Neural cell (in vitro differentiated cells): ENCODE measurements at regions not wholly inside any gene's neighbourhood (a gene's known extent, or its start where the extent isn't known, plus 50 kb on each side); places are given as distances from the start of the nearest gene placed in this dataset.
"Not testable (repeated sequence)": the region's sequence is repeated elsewhere in the genome, so short reads cannot be mapped to it uniquely, and the experiment has no call there.

Experiments used
- H2AFZ ChIP-seq: fragments of 200-600, 300-800 bp; sonication (generic), shearing (Covaris generic); 2 replicates; pipeline ENCODE4 v1.6.0; 2014; ENCODE audit warnings: low read depth, mild to moderate bottlenecking, antibody characterized with exemption, low read length, moderate library complexity
- H3F3A ChIP-seq: fragments of 200-600 bp; shearing (Covaris generic); 2 replicates; pipeline ENCODE4 v1.6.1; 2016; ENCODE audit warnings: mild to moderate bottlenecking, moderate library complexity, mixed read lengths, antibody characterized with exemption, low read length; ENCODE audit not compliant: insufficient read depth, poor library complexity, severe bottlenecking
- H3K27ac ChIP-seq: fragments of 200-600, 300-800 bp; sonication (generic), shearing (Covaris generic); 2 replicates; pipeline ENCODE4 v1.5.1; 2014; ENCODE audit warnings: mild to moderate bottlenecking, low read length, moderate library complexity
- H3K27me3 ChIP-seq: fragments of 300-800, 200-600 bp; sonication (generic), shearing (Covaris generic); 2 replicates; pipeline ENCODE4 v1.6.0; 2014; ENCODE audit warnings: mild to moderate bottlenecking, low read depth, low read length, moderate library complexity; ENCODE audit not compliant: insufficient read depth
- H3K36me3 ChIP-seq: fragments of 300-800, 200-600 bp; sonication (generic), shearing (Covaris generic); 2 replicates; pipeline ENCODE4 v1.5.1; 2014; ENCODE audit warnings: mild to moderate bottlenecking, antibody characterized with exemption, low read length, moderate library complexity; ENCODE audit not compliant: insufficient read depth
- H3K4me2 ChIP-seq: fragments of 300-800, 200-600 bp; sonication (generic), shearing (Covaris generic); 2 replicates; pipeline ENCODE4 v1.6.0; 2014; ENCODE audit warnings: mild to moderate bottlenecking, low read length
- H3K4me3 ChIP-seq: fragments of 300-800, 200-600 bp; sonication (generic), shearing (Covaris generic); 2 replicates; pipeline ENCODE4 v1.5.1; 2014; ENCODE audit warnings: mild to moderate bottlenecking, low read length, moderate library complexity
- H3K79me2 ChIP-seq: fragments of 200-600 bp; shearing (Covaris generic); replicated peaks from 2 replicates; pipeline ENCODE4 v1.6.0; 2014; ENCODE audit warnings: mild to moderate bottlenecking, low read length, moderate library complexity; ENCODE audit not compliant: insufficient read depth
- H3K9ac ChIP-seq: fragments of 300-800, 200-600 bp; sonication (generic), shearing (Covaris generic); 2 replicates; pipeline ENCODE4 v1.6.1; 2016; ENCODE audit warnings: mild to moderate bottlenecking, low read length, mixed read lengths
- H3K9me2 ChIP-seq: fragments of 200-600 bp; shearing (Covaris generic); 2 replicates; pipeline ENCODE4 v1.6.1; 2016; ENCODE audit warnings: mild to moderate bottlenecking, low read length, mixed read lengths; ENCODE audit not compliant: insufficient read depth
- H3K9me3 ChIP-seq: fragments of 200-600, 300-800 bp; sonication (generic), shearing (Covaris generic); 2 replicates; pipeline ENCODE4 v1.6.1; 2016; ENCODE audit warnings: mild to moderate bottlenecking, mixed run types, low read length, moderate library complexity, mixed read lengths
- H4K20me1 ChIP-seq: fragments of 200-600 bp; shearing (Covaris generic); 2 replicates; pipeline ENCODE4 v1.6.1; 2016; ENCODE audit warnings: mild to moderate bottlenecking, mixed run types; ENCODE audit not compliant: insufficient read depth
- EP300 ChIP-seq: fragments of 450-650 bp; conservative IDR thresholded peaks from 2 replicates; pipeline ENCODE4 v1.6.1; 2014; ENCODE audit warnings: antibody characterized with exemption, mild to moderate bottlenecking, moderate library complexity; ENCODE audit not compliant: poor library complexity, severe bottlenecking
- EZH2 ChIP-seq: fragments of 200-600, 300-800 bp; shearing (Covaris generic), sonication (generic); IDR thresholded peaks from 2 replicates; pipeline ENCODE4 v1.6.1; 2014; ENCODE audit warnings: antibody characterized with exemption, low read length, borderline replicate concordance, mild to moderate bottlenecking; ENCODE audit not compliant: insufficient read depth, poor library complexity, severe bottlenecking
- MXI1 ChIP-seq: fragments of 450-650 bp; conservative IDR thresholded peaks from 2 replicates; pipeline ENCODE4 v1.6.1; 2014; ENCODE audit warnings: antibody characterized with exemption, mild to moderate bottlenecking; ENCODE audit not compliant: poor library complexity, severe bottlenecking
- POLR2AphosphoS5 ChIP-seq: IDR thresholded peaks from 2 replicates; pipeline ENCODE4 v1.6.1; 2012
- RAD21 ChIP-seq: fragments of 450-650 bp; conservative IDR thresholded peaks from 2 replicates; pipeline ENCODE4 v1.6.1; 2014; ENCODE audit warnings: antibody characterized with exemption, mild to moderate bottlenecking, moderate library complexity
- SMC3 ChIP-seq: fragments of 450-650 bp; conservative IDR thresholded peaks from 2 replicates; pipeline ENCODE4 v1.6.1; 2014; ENCODE audit warnings: antibody characterized with exemption, mild to moderate bottlenecking, moderate library complexity; ENCODE audit not compliant: poor library complexity
- TAF1 ChIP-seq: IDR thresholded peaks from 2 replicates; pipeline ENCODE4 v1.6.1; 2012; ENCODE audit warnings: low read depth
- TF ChIP-seq, protein P1 (sequence below): fragments of 450-650 bp; IDR thresholded peaks from 2 replicates; pipeline ENCODE4 v1.5.1; 2014; ENCODE audit warnings: antibody characterized with exemption, mild to moderate bottlenecking, moderate library complexity; ENCODE audit not compliant: poor library complexity, severe bottlenecking
- TF ChIP-seq, protein P2 (sequence below): IDR thresholded peaks from 2 replicates; pipeline ENCODE4 v1.6.1; 2012; ENCODE audit warnings: borderline replicate concordance

DNA sequence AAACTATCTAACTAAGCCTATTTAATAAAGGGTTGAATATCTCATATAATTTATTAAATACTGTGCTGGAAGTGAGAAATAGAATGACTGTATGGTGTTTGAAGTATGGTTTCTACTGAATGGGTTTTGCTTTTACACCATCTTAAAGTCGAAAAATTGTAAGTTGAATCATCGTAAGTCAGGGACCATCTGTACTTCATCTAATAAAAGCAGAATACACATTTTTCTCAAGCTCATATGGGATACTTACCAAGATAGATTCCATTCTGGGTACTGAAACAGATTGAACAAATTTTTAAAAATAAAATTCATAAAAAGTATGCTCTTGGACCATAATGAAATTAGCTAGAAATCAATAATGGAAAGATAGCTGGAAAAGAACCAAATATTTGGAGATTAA lies 285.4 kb downstream of the CXCL12 start:
- Histone ChIP-seq H2AFZ (no peak overlapping the region), H3K9ac (no peak overlapping the region), H3F3A (no peaks in the 10 kb centered on the region), H3K9me3 (no peaks in the 10 kb centered on the region), H3K27me3 (no peaks in the 10 kb centered on the region), H3K9me2 (no peaks in the 10 kb centered on the region), H3K36me3 (no peaks in the 10 kb centered on the region), H3K27ac (no peak overlapping the region), H4K20me1 (no peaks in the 10 kb centered on the region), H3K4me3 (no peak overlapping the region), H3K79me2 (no peaks in the 10 kb centered on the region), H3K4me2 (no peak overlapping the region)
- TF ChIP-seq RAD21 (no peak), EZH2 (no peak), EP300 (no peak)
- TF ChIP-seq, protein P1, sequence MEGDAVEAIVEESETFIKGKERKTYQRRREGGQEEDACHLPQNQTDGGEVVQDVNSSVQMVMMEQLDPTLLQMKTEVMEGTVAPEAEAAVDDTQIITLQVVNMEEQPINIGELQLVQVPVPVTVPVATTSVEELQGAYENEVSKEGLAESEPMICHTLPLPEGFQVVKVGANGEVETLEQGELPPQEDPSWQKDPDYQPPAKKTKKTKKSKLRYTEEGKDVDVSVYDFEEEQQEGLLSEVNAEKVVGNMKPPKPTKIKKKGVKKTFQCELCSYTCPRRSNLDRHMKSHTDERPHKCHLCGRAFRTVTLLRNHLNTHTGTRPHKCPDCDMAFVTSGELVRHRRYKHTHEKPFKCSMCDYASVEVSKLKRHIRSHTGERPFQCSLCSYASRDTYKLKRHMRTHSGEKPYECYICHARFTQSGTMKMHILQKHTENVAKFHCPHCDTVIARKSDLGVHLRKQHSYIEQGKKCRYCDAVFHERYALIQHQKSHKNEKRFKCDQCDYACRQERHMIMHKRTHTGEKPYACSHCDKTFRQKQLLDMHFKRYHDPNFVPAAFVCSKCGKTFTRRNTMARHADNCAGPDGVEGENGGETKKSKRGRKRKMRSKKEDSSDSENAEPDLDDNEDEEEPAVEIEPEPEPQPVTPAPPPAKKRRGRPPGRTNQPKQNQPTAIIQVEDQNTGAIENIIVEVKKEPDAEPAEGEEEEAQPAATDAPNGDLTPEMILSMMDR: no peak

DNA sequence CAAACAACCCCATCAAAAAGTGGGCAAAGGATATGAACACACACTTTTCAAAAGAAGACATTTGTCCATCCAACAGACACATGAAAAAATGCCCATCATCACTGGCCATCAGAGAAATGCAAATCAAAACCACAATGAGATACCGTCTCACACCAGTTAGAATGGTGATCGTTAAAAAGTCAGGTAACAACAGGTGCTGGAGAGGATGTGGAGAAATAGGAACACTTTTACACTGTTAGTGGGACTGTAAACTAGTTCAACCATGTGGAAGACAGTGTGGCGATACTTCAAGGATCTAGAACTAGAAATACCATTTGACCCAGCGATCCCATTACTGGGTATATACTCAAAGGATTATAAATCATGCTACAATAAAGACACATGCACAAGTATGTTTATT lies 288.7 kb downstream of the CXCL12 start:
- not testable (repeated sequence) for H4K20me1 ChIP-seq, H3K36me3 ChIP-seq, H3K27ac ChIP-seq, H3K4me3 ChIP-seq, H3K9ac ChIP-seq, H3K79me2 ChIP-seq, H3K4me2 ChIP-seq, H3K27me3 ChIP-seq, H3K9me3 ChIP-seq, H3F3A ChIP-seq, H2AFZ ChIP-seq, H3K9me2 ChIP-seq

DNA sequence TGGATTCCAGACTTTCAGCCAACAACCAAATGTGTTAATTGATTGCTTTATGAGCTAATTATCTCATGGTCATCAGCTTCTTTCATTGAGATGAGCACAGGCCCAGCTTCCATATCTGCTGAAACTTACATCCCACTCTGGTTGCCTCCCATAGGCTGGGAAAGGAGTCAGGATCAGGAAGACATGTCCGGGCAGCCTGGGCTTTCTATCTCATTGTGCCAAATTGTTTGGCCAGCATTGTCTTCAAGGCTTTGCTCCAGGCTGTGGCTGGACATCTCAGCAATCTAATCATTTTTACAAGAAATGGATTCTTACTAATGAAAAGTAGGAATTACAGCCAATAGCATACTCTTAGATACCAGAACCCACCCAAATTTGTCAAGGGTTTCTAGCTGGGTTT lies 295.2 kb downstream of the CXCL12 start:
- Histone ChIP-seq H3K36me3 (no peaks in the 10 kb centered on the region), H3K79me2 (no peaks in the 10 kb centered on the region), H3K27me3 (no peaks in the 10 kb centered on the region), H3K27ac (no peak overlapping the region), H2AFZ (no peak overlapping the region), H3K9me3 (no peaks in the 10 kb centered on the region), H3K4me3 (no peak overlapping the region), H4K20me1 (no peaks in the 10 kb centered on the region), H3K4me2 (no peak overlapping the region), H3K9me2 (no peaks in the 10 kb centered on the region), H3F3A (no peaks in the 10 kb centered on the region), H3K9ac (no peak overlapping the region)
- TF ChIP-seq, protein P1: no peak
- no peak for TF ChIP-seq TAF1
- no peak for TF ChIP-seq POLR2AphosphoS5
- no peak for TF ChIP-seq EZH2
- TF ChIP-seq EP300: no peak
- TF ChIP-seq, protein P2, sequence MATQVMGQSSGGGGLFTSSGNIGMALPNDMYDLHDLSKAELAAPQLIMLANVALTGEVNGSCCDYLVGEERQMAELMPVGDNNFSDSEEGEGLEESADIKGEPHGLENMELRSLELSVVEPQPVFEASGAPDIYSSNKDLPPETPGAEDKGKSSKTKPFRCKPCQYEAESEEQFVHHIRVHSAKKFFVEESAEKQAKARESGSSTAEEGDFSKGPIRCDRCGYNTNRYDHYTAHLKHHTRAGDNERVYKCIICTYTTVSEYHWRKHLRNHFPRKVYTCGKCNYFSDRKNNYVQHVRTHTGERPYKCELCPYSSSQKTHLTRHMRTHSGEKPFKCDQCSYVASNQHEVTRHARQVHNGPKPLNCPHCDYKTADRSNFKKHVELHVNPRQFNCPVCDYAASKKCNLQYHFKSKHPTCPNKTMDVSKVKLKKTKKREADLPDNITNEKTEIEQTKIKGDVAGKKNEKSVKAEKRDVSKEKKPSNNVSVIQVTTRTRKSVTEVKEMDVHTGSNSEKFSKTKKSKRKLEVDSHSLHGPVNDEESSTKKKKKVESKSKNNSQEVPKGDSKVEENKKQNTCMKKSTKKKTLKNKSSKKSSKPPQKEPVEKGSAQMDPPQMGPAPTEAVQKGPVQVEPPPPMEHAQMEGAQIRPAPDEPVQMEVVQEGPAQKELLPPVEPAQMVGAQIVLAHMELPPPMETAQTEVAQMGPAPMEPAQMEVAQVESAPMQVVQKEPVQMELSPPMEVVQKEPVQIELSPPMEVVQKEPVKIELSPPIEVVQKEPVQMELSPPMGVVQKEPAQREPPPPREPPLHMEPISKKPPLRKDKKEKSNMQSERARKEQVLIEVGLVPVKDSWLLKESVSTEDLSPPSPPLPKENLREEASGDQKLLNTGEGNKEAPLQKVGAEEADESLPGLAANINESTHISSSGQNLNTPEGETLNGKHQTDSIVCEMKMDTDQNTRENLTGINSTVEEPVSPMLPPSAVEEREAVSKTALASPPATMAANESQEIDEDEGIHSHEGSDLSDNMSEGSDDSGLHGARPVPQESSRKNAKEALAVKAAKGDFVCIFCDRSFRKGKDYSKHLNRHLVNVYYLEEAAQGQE: no peak
- no peak for TF ChIP-seq MXI1
- TF ChIP-seq SMC3: no peak
- TF ChIP-seq RAD21: no peak
